ENCODE measurements at regions not wholly inside any gene's neighbourhood (a gene's known extent, or its start where the extent isn't known, plus 50 kb on each side); places are given as distances from the start of the nearest gene placed in this dataset.
"Not testable (repeated sequence)": the region's sequence is repeated elsewhere in the genome, so short reads cannot be mapped to it uniquely, and the experiment has no call there.

DNA sequence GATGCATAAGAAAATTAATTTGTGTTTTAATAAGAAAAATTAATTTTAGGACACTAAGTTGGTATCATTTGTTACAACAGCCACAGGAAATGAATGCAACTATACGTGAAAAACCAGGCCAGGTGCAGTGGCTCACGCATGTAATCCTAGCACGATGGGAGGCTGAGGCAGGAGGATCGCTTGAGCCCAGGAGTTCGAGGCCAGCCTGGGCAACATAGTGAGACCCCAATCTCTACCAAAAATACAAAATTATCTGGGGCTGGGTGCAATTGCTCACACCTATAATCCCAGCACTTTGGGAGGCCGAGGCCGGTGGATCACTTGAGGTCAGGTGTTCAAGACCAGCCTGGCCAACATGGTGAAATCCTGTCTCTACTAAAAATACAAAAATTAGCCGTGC lies 132.2 kb upstream of the CIBAR2 start:
- WGBS: 95% methylated on average over 8 of the region's 8 CpGs
- not testable (repeated sequence) for H3K9me3 ChIP-seq (ENCODE audit: control insufficient read depth, low read length); ATAC-seq; H3K4me1 ChIP-seq (ENCODE audit: control insufficient read depth, insufficient read depth, low read length); DNase-seq; H3K27me3 ChIP-seq (ENCODE audit: control insufficient read depth, insufficient read depth); H3K4me3 ChIP-seq (ENCODE audit: low read length); H3K27ac ChIP-seq (ENCODE audit: low read length)
- intact Hi-C loops (cut with DNase I): loop anchor here in 2 of 4 donors (10.0 kb wide), 1 partner anchor 130 kb away; the partner anchor contains the start of gene CIBAR2 (in 2 of the 2)

DNA sequence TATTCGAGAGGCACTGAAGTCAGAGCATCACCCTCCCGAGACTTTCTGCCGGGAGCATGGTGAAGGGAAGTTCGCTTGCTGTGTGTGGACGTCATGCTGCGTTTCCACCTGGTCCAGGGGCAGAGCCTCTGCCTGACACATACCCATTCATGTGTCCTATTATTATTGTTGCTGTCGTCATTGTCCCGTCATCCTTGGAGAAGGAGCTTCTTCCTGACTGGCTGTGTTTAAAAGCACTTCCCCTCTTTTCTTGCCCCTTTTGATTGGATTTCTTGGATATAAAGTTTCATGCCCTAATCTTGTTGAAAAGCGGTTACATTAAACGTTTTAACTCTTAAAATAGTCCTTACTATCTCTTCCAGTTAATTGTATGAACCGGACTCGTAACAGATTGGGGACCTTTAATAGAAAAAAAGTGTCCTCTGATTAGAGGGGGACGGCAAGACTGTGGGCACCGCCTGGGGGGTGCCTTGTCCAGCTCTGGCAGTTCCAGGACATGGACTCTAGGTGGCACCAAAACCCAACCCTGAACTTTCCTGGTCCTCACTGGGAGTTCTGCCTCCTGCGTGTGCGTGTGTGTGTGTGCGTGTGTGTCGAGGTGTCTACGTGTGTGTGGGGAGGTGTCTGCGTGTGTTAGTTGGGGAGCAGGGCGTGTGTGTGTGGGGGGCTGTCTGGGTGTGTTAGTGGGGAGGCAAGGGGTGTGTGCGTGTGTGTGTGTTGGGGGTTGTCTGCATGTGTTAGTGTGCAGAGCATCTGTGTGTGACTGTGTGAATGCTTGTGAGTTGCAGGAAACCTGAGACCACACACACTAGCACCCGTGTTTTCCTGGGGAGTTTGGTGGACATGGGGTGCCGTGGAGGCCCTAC lies 133.3 kb upstream of the CIBAR2 start:
- H3K9me3 ChIP-seq (ENCODE audit: control insufficient read depth, low read length): no peaks in the 10 kb centered on the region
- no peaks in the 10 kb centered on the region for H3K27me3 ChIP-seq (ENCODE audit: control insufficient read depth, insufficient read depth)
- intact Hi-C loops (cut with DNase I): loop anchor here in 3 of 4 donors (5.0 to 10.0 kb wide), 2 partner anchors 131 to 133 kb away; partner anchors contain the start of gene CIBAR2 (in 3 of the 3)
- 22% methylated on average over 24 of the region's 24 CpGs for WGBS
- H3K27ac ChIP-seq (ENCODE audit: low read length): no peak overlapping the region
- H3K4me3 ChIP-seq (ENCODE audit: low read length): no peak overlapping the region
- ATAC-seq: peak; percentile 61 to 64
- H3K4me1 ChIP-seq (ENCODE audit: control insufficient read depth, insufficient read depth, low read length): no peaks in the 10 kb centered on the region
- DNase-seq: peak; percentile 68 to 87 (median 83)

DNA sequence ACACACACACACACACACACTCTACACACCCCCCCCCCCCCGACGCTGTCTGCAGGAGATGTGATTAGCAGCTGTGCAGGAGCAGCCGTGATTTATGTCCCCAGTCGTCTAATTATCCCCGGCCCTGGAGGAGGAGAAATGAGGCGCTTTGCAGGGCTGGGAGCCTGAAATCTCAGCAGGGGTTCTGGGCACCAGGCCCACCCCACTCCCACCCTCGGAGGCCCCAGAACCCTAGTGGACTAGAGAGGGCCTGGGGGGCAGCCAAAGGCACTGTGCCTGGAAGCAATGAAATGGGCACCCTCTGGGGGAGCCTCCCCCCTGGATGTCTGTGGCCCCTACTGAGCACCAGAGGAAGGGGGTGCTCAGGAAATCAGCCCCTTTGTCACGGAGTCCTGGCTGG lies 134.2 kb upstream of the CIBAR2 start:
- Histone ChIP-seq H3K4me3 (ENCODE audit: low read length) (no peak overlapping the region), H3K27me3 (ENCODE audit: control insufficient read depth, insufficient read depth) (no peaks in the 10 kb centered on the region), H3K9me3 (ENCODE audit: control insufficient read depth, low read length) (no peaks in the 10 kb centered on the region), H3K27ac (ENCODE audit: low read length) (no peak overlapping the region), H3K4me1 (ENCODE audit: control insufficient read depth, insufficient read depth, low read length) (no peaks in the 10 kb centered on the region)
- ATAC-seq (no peak), DNase-seq (no peak)
- intact Hi-C loops (cut with DNase I): loop anchor here in 3 of 4 donors (5.0 to 10.0 kb wide), 2 partner anchors 132 to 134 kb away; partner anchors contain the start of gene CIBAR2 (in 3 of the 3)
- 47% methylated on average over 8 of the region's 8 CpGs for WGBS

GRCh38 chr16:85246973-85247372 lies 134.7 kb upstream of the CIBAR2 start:
- WGBS: 83% methylated on average over 8 of the region's 8 CpGs
- no peak overlapping the region for H3K27ac ChIP-seq (ENCODE audit: low read length)
- H3K4me1 ChIP-seq (ENCODE audit: control insufficient read depth, insufficient read depth, low read length): no peaks in the 10 kb centered on the region
- intact Hi-C loops (cut with DNase I): loop anchor here in 3 of 4 donors (5.0 to 10.0 kb wide), 2 partner anchors 132 to 135 kb away; partner anchors contain the start of gene CIBAR2 (in 3 of the 3)
- DNase-seq (no peak), ATAC-seq (no peak)
- H3K4me3 ChIP-seq (ENCODE audit: low read length): no peak overlapping the region
- no peaks in the 10 kb centered on the region for H3K27me3 ChIP-seq (ENCODE audit: control insufficient read depth, insufficient read depth)
- no peaks in the 10 kb centered on the region for H3K9me3 ChIP-seq (ENCODE audit: control insufficient read depth, low read length)

GRCh38 chr16:85248342-85248741 lies 136.1 kb upstream of the CIBAR2 start:
- H3K27me3 ChIP-seq (ENCODE audit: control insufficient read depth, insufficient read depth): no peaks in the 10 kb centered on the region

GRCh38 chr16:85248857-85249256 lies 136.6 kb upstream of the CIBAR2 start:
- DNase-seq: no peak
- Histone ChIP-seq H3K4me3 (ENCODE audit: low read length) (no peak overlapping the region), H3K9me3 (ENCODE audit: control insufficient read depth, low read length) (no peaks in the 10 kb centered on the region), H3K27ac (ENCODE audit: low read length) (no peak overlapping the region), H3K27me3 (ENCODE audit: control insufficient read depth, insufficient read depth) (no peaks in the 10 kb centered on the region), H3K4me1 (ENCODE audit: control insufficient read depth, insufficient read depth, low read length) (no peaks in the 10 kb centered on the region)
- no peak for ATAC-seq
- intact Hi-C loops (cut with DNase I): loop anchor here in 3 of 4 donors (5.0 to 10.0 kb wide), 2 partner anchors 134 to 137 kb away; partner anchors contain the start of gene CIBAR2 (in 3 of the 3)
- WGBS: 97% methylated on average over 7 of the region's 7 CpGs

More at GRCh38 chr16:85248342-85248741, 136.1 kb upstream of the CIBAR2 start:
- no peak overlapping the region for H3K27ac ChIP-seq (ENCODE audit: low read length)
- WGBS: 86% methylated on average over 5 of the region's 5 CpGs
- intact Hi-C loops (cut with DNase I): loop anchor here in 3 of 4 donors (5.0 to 10.0 kb wide), 2 partner anchors 134 to 136 kb away; partner anchors contain the start of gene CIBAR2 (in 3 of the 3)
- H3K4me1 ChIP-seq (ENCODE audit: control insufficient read depth, insufficient read depth, low read length): no peaks in the 10 kb centered on the region
- ATAC-seq: no peak
- no peak for DNase-seq
- H3K4me3 ChIP-seq (ENCODE audit: low read length): no peak overlapping the region
- no peaks in the 10 kb centered on the region for H3K9me3 ChIP-seq (ENCODE audit: control insufficient read depth, low read length)

DNA sequence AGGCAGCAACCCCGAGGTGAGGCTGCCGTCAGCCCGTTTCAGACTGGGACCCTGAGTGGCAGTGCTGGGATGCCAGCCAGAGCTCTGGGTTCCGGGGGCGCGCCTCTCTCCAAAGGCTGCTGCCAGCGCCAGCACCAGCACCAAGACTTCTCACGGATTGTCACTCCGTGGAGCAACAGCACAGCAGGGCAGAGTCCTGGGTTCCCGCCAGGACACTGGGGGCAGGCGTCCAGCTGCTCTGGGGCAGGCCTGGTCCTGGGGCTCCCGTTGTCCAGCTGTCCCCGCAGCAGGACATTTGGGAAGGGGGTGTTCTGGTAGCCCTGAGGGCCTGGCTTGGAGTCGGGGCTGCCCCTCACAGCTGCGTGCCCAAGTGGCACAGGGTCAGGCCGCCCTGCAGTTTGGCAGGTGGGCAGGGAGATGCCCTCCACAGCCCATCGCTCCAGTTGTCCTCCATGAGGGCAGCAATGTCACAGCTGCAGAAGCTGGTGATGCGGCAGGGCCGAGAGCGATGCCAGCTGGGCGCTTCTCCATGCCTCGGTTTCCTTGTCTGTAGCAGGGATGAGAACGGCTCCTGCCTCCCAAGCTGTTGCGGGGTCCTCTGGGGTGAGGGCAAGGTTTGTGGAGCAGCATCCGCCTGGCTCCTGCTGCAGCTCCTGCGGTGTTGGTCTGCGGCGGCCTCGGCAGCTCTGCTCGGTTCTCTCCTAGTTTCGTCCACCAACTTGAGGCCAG lies 137.3 kb upstream of the CIBAR2 start:
- ATAC-seq: no peak
- Histone ChIP-seq H3K4me1 (ENCODE audit: control insufficient read depth, insufficient read depth, low read length) (no peaks in the 10 kb centered on the region), H3K9me3 (ENCODE audit: control insufficient read depth, low read length) (no peaks in the 10 kb centered on the region), H3K27me3 (ENCODE audit: control insufficient read depth, insufficient read depth) (no peaks in the 10 kb centered on the region), H3K4me3 (ENCODE audit: low read length) (no peak overlapping the region), H3K27ac (ENCODE audit: low read length) (no peak overlapping the region)
- WGBS: 88% methylated on average over 31 of the region's 31 CpGs
- DNase-seq: no peak
- intact Hi-C loops (cut with DNase I): loop anchor here in 3 of 4 donors (5.0 to 10.0 kb wide), 3 partner anchors 135 to 475 kb away; partner anchors contain the start of gene CIBAR2 (in 3 of the 3)

DNA sequence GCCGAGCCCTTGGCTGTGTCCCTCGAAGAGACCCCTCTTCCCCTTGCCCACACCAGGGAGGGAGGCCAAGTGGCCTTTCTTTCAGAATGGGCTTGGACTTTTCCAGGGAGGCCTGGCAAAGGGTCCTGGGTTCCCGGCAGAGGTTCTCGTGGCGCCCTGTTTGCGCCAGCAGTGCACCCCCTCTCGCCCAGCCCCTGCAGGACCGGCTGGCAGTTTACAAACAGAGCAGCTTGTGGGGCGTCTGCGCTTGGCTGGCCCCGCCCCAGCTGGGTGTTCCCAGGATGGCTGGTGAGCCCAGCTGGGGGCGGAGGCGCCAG lies 137.8 kb upstream of the CIBAR2 start:
- ATAC-seq: no peak
- WGBS: 78% methylated on average over 13 of the region's 13 CpGs
- H3K27ac ChIP-seq (ENCODE audit: low read length): no peak overlapping the region
- H3K9me3 ChIP-seq (ENCODE audit: control insufficient read depth, low read length): no peaks in the 10 kb centered on the region
- no peak overlapping the region for H3K4me3 ChIP-seq (ENCODE audit: low read length)
- intact Hi-C loops (cut with DNase I): loop anchor here in 1 of 4 donors (10.0 kb wide), 1 partner anchor 475 kb away; no protein-coding TSS in a partner anchor
- no peaks in the 10 kb centered on the region for H3K27me3 ChIP-seq (ENCODE audit: control insufficient read depth, insufficient read depth)
- no peaks in the 10 kb centered on the region for H3K4me1 ChIP-seq (ENCODE audit: control insufficient read depth, insufficient read depth, low read length)
- DNase-seq: no peak

GRCh38 chr16:85250609-85251223 lies 138.4 kb upstream of the CIBAR2 start:
- ATAC-seq: no peak
- WGBS: 91% methylated on average over 14 of the region's 14 CpGs
- intact Hi-C loops (cut with DNase I): loop anchor here in 1 of 4 donors (10.0 kb wide), 1 partner anchor 474 kb away; no protein-coding TSS in a partner anchor
- no peaks in the 10 kb centered on the region for H3K4me1 ChIP-seq (ENCODE audit: control insufficient read depth, insufficient read depth, low read length)
- H3K9me3 ChIP-seq (ENCODE audit: control insufficient read depth, low read length): no peaks in the 10 kb centered on the region
- H3K27me3 ChIP-seq (ENCODE audit: control insufficient read depth, insufficient read depth): no peaks in the 10 kb centered on the region
- no peak overlapping the region for H3K27ac ChIP-seq (ENCODE audit: low read length)
- no peak overlapping the region for H3K4me3 ChIP-seq (ENCODE audit: low read length)
- DNase-seq: no peak

DNA sequence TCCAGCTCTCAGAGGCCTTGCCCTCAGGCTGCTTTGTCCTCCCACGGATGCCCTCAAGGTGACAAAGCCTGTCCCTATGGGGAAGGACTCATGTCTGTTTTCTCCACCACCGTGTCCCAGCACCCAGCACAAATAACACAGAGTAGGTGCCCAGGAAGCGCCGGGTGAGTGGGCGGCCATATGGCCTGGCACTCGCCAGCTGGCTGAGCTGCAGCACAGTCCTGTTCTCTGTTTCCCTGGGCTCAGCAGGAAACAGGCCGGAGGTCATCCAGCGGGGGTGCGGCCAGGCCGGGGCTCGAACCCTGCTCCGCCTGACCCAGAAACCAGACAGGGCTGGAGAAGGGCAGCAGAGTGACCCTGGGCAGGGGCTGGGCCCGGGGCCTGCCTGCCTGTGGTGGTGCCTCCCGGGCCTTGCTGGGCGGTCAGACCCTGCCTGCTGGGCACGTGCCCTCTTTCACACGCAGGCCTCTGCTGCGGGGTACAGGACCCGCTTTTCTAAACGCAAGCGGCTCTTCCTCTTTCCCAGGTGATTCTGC lies 139.0 kb upstream of the CIBAR2 start:
- Histone ChIP-seq H3K4me1 (ENCODE audit: control insufficient read depth, insufficient read depth, low read length) (no peaks in the 10 kb centered on the region), H3K4me3 (ENCODE audit: low read length) (no peak overlapping the region), H3K9me3 (ENCODE audit: control insufficient read depth, low read length) (no peaks in the 10 kb centered on the region), H3K27me3 (ENCODE audit: control insufficient read depth, insufficient read depth) (no peaks in the 10 kb centered on the region), H3K27ac (ENCODE audit: low read length) (no peak overlapping the region)
- DNase-seq (no peak), ATAC-seq (no peak)
- 95% methylated on average over 21 of the region's 21 CpGs for WGBS
- intact Hi-C loops (cut with DNase I): loop anchor here in 1 of 4 donors (10.0 kb wide), 1 partner anchor 474 kb away; no protein-coding TSS in a partner anchor
